GM21528 (cell line): ENCODE measurements at regions not wholly inside any gene's neighbourhood (a gene's known extent, or its start where the extent isn't known, plus 50 kb on each side); places are given as distances from the start of the nearest gene placed in this dataset.

Source experiments
- ATAC-seq: cut with Tn5 transposase; IDR thresholded peaks from one replicate; pipeline ENCODE4 v1.9.1; 2021; ENCODE audit warnings: mild to moderate bottlenecking, moderate library complexity; ENCODE audit not compliant: unreplicated experiment, low FRiP score

- no peak for ATAC-seq
These were observed 841.0 kb downstream of the STIM2 start for GRCh38 chr4:27701606-27702005.

GRCh38 chr4:27702730-27703431 is 842.2 kb downstream of the STIM2 start:
- no peak for ATAC-seq

GRCh38 chr4:27703771-27704170 is 843.1 kb downstream of the STIM2 start:
- no peak for ATAC-seq

GRCh38 chr4:27711041-27711440 is 850.4 kb downstream of the STIM2 start:
- no peak for ATAC-seq

GRCh38 chr4:27714073-27714472 is 853.4 kb downstream of the STIM2 start:
- ATAC-seq = no peak

DNA sequence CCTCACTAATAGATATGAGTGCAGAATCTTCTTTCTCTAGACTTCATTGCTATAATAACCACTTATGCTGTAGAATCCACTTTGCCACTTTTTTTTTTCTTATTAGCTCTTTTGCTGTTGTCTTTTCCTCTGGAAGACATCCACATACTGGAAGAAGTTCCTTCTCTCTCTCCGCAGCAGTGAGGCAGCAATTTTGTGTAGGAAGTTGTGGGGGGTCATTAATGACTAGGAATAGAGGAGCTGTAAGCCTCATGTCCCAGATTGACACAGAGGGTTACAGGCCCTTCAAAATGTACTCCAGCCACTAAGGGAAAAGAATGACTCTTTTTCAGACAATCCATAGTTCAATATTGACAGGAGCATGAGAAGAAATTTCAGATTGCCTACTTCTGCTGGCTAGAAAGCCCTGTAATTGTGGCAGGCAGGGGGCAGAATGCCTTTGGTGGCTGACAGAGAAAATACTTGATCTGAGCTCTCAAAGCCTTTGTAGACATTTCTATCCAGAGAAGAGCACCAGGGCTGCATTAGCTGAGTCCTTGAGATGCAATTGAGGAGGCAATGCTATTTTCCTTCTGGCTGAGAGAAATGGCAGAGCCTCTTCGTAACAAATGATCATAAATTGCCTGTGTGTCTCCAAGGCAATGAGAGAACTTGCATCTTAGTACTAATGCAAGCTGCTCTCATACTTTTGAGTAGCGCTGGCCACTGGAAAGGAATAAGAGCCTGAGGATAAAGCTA is 856.2 kb downstream of the STIM2 start:
- ATAC-seq = no peak

DNA sequence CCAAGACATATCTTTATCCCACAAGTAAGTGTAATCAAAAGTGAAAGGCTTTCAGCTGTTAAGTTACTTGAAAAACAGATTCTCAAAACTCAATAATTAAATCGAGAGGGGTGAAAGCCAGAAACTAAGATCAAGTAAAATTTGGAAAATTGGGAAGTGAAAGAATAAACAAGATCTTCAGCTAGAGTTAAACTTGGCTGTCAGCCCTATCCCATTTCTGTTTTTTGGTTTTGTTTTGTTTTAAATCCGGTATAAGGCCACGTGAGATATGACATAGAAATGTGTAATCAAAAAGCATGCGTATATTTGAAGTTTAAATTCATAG is 856.8 kb downstream of the STIM2 start:
- ATAC-seq = no peak

- no peak for ATAC-seq
These were observed 859.5 kb downstream of the STIM2 start for GRCh38 chr4:27720010-27720766.

DNA sequence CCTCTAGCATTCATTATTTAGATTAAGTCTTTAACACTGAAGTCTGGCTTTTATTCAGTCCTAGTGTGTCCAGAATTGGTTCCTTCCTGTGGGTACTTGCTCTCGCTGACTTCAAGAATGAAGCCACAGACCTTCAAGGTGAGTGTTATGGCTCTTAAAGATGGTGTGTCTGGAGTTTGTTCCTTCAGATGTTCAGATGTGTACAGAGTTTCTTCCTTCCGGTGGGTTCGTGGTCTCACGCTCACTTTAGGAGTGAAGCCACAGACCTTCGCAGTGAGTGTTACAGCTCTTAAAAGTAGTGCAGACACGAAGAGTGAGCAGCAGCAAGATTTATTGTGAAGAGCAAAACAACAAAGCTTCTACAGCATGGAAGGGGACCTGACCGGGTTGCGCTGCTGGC is 860.6 kb downstream of the STIM2 start:
- no peak for ATAC-seq

DNA sequence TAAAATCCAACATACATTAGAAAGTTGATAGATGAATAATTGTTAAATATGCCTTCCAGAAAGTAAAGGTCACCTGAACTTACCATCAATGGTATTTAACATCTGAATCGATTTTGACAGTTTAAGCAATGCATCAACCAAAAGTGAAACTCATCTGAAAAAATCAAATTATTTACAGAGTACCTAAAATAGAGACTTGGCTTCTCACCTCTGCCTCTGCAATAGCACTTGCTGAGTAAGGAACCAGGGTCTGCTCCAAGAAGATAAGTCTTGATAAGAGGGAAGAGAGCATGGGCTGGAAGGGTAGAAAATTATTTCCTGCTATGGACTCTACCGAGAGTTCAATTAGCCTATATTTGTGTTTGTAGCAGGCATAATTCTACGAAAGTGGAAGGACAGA is 868.3 kb downstream of the STIM2 start:
- no peak for ATAC-seq

GRCh38 chr4:27742816-27743215 is 882.2 kb downstream of the STIM2 start:
- no peak for ATAC-seq

GRCh38 chr4:27759611-27760575 is 899.3 kb downstream of the STIM2 start:
- no peak for ATAC-seq

GRCh38 chr4:27763830-27764525 is 903.3 kb downstream of the STIM2 start:
- ATAC-seq = no peak

GRCh38 chr4:27764526-27764837 is 903.8 kb downstream of the STIM2 start:
- ATAC-seq = no peak

- ATAC-seq = no peak
These were observed 910.3 kb downstream of the STIM2 start for GRCh38 chr4:27770895-27771294.

GRCh38 chr4:27775156-27775555 is 914.5 kb downstream of the STIM2 start:
- no peak for ATAC-seq

- ATAC-seq = no peak
These were observed 919.2 kb downstream of the STIM2 start for GRCh38 chr4:27779827-27780226.

- ATAC-seq = no peak
These were observed 926.6 kb downstream of the STIM2 start for GRCh38 chr4:27787195-27787594.

- no peak for ATAC-seq
These were observed 929.1 kb downstream of the STIM2 start for GRCh38 chr4:27789773-27790172.

- no peak for ATAC-seq
These were observed 930.3 kb downstream of the STIM2 start for GRCh38 chr4:27790911-27791310.
